GM13977 (cell line): ENCODE measurements at regions not wholly inside any gene's neighbourhood (a gene's known extent, or its start where the extent isn't known, plus 50 kb on each side); places are given as distances from the start of the nearest gene placed in this dataset.

Experiments used
- DNase-seq: peaks from one replicate; pipeline ENCODE4 v3.0.0; 2012; ENCODE audit warnings: low spot score
- in situ Hi-C: fragments of 300-500 bp; cut with MboI; formaldehyde crosslinking; loops from one replicate; pipeline ENCODE4 v1.12.0; 2022; ENCODE audit warnings: low sequenced_read_pairs, low pct_unique_long_range_greater_than_20kb, mixed read lengths, inconsistent platforms; ENCODE audit not compliant: unreplicated experiment
- TF ChIP-seq, protein P1 (sequence below): IDR thresholded peaks from 2 replicates; pipeline ENCODE4 v1.5.1; 2012; ENCODE audit warnings: mild to moderate bottlenecking, control low read depth; ENCODE audit not compliant: insufficient read depth; ENCODE audit errors: extremely low read depth, missing control alignments

DNA sequence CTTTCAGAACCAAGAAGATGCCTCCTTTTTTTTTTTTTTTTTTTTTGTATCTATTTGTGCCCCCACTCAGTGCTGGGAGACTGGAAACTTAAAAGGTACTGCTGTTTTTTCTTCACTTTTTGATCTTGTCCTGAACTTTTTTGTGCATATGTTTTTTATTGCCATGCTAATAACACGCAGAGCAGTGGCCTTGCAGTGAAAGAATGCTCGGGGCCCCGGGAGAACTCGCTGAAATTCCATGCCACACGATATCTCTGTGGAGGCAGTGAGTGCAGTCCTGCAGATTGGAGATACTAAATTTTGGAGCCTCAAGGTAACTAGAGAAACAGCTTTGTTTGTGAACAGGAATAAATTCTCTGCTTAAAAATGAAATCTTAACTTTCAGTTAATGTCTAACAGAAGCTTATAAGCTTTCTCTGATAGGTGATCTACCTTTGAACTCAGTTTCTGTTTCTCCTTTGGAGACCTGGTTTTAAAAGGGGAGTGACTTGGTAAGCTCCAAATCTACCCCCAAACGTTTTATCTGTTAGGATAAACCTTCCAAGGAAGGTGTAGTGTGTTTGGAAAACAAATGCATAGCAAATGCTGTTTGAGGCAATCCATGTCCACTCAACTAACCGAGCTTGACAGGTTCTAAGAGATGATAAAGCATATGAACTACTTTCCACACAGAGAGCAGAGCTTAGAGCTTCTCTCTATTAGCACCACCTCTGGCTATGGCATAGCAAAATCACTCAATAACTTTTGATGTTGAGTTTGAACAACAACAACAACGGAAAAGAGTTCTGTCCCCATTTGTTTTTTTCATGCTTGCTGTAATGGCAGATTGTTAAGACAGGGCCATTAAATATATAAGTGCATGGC is 113.7 kb upstream of the PLXNA2 start:
- no peak for DNase-seq
- in situ Hi-C loops: no loop called here

DNA sequence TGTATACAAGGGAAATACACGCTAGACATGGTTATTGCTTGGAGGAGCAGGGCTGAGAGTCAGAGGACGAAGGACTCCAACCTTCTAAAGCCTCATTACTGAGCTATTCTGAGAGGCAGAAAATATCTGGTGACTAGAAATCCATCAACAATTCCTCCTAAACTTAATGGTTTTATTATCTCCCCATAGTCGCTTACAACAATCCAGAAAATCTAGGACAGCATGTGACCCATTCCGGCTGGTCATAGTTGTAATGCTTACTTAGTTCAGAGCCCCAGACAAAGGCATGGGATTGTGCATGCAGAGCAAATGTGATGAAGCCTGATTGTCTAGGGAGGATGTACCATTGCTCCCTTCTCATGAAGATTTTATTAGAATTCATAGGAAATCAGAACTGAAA is 114.5 kb upstream of the PLXNA2 start:
- no peak for DNase-seq
- in situ Hi-C loops: no loop called here
- TF ChIP-seq, protein P1, sequence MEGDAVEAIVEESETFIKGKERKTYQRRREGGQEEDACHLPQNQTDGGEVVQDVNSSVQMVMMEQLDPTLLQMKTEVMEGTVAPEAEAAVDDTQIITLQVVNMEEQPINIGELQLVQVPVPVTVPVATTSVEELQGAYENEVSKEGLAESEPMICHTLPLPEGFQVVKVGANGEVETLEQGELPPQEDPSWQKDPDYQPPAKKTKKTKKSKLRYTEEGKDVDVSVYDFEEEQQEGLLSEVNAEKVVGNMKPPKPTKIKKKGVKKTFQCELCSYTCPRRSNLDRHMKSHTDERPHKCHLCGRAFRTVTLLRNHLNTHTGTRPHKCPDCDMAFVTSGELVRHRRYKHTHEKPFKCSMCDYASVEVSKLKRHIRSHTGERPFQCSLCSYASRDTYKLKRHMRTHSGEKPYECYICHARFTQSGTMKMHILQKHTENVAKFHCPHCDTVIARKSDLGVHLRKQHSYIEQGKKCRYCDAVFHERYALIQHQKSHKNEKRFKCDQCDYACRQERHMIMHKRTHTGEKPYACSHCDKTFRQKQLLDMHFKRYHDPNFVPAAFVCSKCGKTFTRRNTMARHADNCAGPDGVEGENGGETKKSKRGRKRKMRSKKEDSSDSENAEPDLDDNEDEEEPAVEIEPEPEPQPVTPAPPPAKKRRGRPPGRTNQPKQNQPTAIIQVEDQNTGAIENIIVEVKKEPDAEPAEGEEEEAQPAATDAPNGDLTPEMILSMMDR: no peak

More for the DNA sequence above, 113.7 kb upstream of the PLXNA2 start:
- TF ChIP-seq, protein P1: no peak

DNA sequence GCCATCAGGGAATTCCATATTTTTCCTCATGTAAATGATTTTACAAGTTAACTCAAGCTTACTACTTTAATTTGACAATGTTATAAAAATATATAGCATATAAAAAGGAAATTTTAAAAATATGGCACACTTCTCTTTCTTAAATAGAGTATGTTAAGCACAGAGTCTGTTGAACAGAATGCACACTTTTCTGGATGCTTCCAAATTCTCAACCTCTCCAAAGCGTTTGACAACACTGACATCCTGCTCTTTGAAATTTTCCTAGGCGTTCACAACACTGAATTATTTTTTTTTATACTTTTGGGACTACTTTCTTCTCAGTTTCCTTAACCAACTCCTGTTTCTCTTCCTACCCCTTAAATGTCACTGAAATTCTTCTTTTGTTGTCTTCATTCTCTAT is 117.8 kb upstream of the PLXNA2 start:
- TF ChIP-seq, protein P1: no peak
- no peak for DNase-seq
- in situ Hi-C loops: no loop called here

DNA sequence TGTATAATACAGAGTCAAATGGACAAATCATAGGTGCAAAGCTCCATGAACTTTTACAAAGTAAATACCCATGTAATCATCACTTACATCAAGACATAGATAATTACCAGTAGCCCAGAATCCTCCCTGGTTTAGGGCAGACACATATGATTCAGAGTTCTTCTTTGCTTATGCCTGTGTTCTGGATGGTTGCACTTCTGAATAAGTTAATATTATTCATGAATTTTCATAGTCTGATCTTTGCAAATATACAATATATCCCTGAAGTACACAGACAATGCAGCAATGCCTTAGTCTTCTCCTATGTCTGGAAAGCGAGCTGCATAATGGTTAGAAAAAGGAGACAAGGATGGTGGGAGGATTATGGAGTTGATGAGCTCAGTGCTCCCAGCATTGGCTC is 122.4 kb upstream of the PLXNA2 start:
- TF ChIP-seq, protein P1: no peak
- DNase-seq: no peak
- in situ Hi-C loops: no loop called here

DNA sequence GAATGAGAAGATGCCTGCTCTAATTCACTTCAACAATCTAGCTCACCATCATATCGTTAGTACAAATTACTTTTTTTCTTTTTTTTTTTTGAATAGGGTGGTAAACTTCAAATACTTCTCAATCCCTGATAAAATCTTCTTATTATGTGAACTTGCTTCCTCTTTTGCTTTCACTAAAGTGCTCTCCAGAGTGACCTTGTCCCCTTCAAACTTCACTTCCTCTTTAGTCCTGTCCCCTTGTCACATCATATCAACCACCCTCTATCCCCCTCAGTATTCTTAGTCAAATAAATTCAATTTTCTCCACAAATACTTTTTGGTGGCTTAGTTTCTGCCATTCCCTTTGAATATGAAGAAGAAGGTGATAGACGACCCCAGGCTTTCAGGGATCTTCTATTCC is 124.9 kb upstream of the PLXNA2 start:
- in situ Hi-C loops: no loop called here
- TF ChIP-seq, protein P1: no peak
- no peak for DNase-seq

DNA sequence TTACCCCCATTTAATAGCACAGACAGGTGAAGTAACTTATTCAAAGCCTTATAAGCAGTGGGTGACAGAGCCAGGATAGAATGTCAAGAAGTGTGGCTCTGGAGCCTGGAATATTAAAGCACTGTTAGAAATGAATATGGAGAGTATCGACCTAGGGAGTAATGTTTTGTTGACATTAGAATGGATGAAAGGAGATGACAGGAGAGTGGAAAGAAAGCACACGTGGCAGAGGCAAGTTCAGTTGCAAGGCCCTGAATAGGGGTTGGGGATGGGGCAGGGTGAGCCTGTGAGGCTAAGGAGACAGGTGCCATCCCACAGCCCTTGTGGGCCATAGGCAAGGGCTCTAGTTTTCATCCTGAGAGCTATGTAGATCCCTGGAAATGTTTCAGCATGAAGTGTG is 125.5 kb upstream of the PLXNA2 start:
- in situ Hi-C loops: no loop called here
- TF ChIP-seq, protein P1: no peak
- DNase-seq: no peak
